Astrocyte (in vitro differentiated cells and primary cell): ENCODE measurements at regions not wholly inside any gene's neighbourhood (a gene's known extent, or its start where the extent isn't known, plus 50 kb on each side); places are given as distances from the start of the nearest gene placed in this dataset.

Source experiments
- DNase-seq: peaks from one replicate; pipeline ENCODE4 v3.0.0-alpha.2; 2010; ENCODE audit warnings: low read depth
- FAIRE-seq: peaks from 2 replicates; lab custom pipeline; 2011; peaks lifted over from hg19 to GRCh38; lab: Jason Lieb, UNC
- H2AFZ ChIP-seq: 2 replicates; pipeline ENCODE4 v1.6.0; 2012; ENCODE audit warnings: low read depth, low read length, inconsistent platforms
- H3K27ac ChIP-seq: 2 replicates; pipeline ENCODE4 v1.5.1; 2011; ENCODE audit warnings: low read depth, low read length, inconsistent platforms
- H3K27me3 ChIP-seq: 2 replicates; pipeline ENCODE4 v1.6.0; 2011; ENCODE audit warnings: low read length, inconsistent platforms; ENCODE audit not compliant: insufficient read depth
- H3K36me3 ChIP-seq: 2 replicates; pipeline ENCODE4 v1.5.1; 2011; ENCODE audit warnings: low read length, inconsistent platforms; ENCODE audit not compliant: insufficient read depth
- H3K4me1 ChIP-seq: 2 replicates; pipeline ENCODE4 v1.5.1; 2011; ENCODE audit warnings: low read length, inconsistent platforms; ENCODE audit not compliant: insufficient read depth
- H3K4me2 ChIP-seq: 2 replicates; pipeline ENCODE4 v1.6.0; 2012; ENCODE audit warnings: low read length, inconsistent platforms
- H3K4me3 ChIP-seq: 2 replicates; pipeline ENCODE4 v1.5.1; 2011; ENCODE audit warnings: low read depth, mild to moderate bottlenecking, low read length, inconsistent platforms; ENCODE audit not compliant: insufficient read depth
- H3K79me2 ChIP-seq: 2 replicates; pipeline ENCODE4 v1.6.0; 2012; ENCODE audit warnings: mild to moderate bottlenecking, low read length, inconsistent platforms; ENCODE audit not compliant: insufficient read depth
- H3K9ac ChIP-seq: 2 replicates; pipeline ENCODE4 v1.6.0; 2012; ENCODE audit warnings: mild to moderate bottlenecking, low read length, inconsistent platforms
- H3K9me3 ChIP-seq: 2 replicates; pipeline ENCODE4 v1.5.1; 2012; ENCODE audit warnings: low read depth, mild to moderate bottlenecking, low read length, inconsistent platforms; ENCODE audit not compliant: insufficient read depth
- H4K20me1 ChIP-seq: 2 replicates; pipeline ENCODE4 v1.6.0; 2012; ENCODE audit warnings: low read length, inconsistent platforms; ENCODE audit not compliant: insufficient read depth
- H3K27ac Mint-ChIP-seq: one replicate; pipeline ENCODE4 v1.8.0; 2021; ENCODE audit warnings: mild to moderate bottlenecking, mixed read lengths; ENCODE audit not compliant: unreplicated experiment
- H3K27me3 Mint-ChIP-seq: one replicate; pipeline ENCODE4 v1.8.0; 2021; ENCODE audit warnings: low read depth, mixed read lengths; ENCODE audit not compliant: unreplicated experiment
- H3K36me3 Mint-ChIP-seq: one replicate; pipeline ENCODE4 v1.8.0; 2021; ENCODE audit warnings: low read depth, mixed read lengths; ENCODE audit not compliant: unreplicated experiment
- H3K4me1 Mint-ChIP-seq: one replicate; pipeline ENCODE4 v1.8.0; 2021; ENCODE audit warnings: low read depth, mixed read lengths; ENCODE audit not compliant: unreplicated experiment
- H3K4me3 Mint-ChIP-seq: one replicate; pipeline ENCODE4 v1.8.0; 2021; ENCODE audit warnings: mild to moderate bottlenecking, moderate library complexity, mixed read lengths; ENCODE audit not compliant: unreplicated experiment
- H3K9me3 Mint-ChIP-seq: one replicate; pipeline ENCODE4 v1.8.0; 2021; ENCODE audit warnings: mild to moderate bottlenecking, mixed read lengths; ENCODE audit not compliant: unreplicated experiment
- EZH2 ChIP-seq: IDR thresholded peaks from 2 replicates; pipeline ENCODE4 v1.6.1; 2012; ENCODE audit warnings: mild to moderate bottlenecking, low read length, inconsistent platforms; ENCODE audit not compliant: insufficient read depth
- TF ChIP-seq, protein P1 (sequence below): IDR thresholded peaks from 2 replicates; pipeline ENCODE4 v1.5.1; 2011; ENCODE audit warnings: low read depth, mild to moderate bottlenecking, inconsistent platforms, low read length, moderate library complexity; ENCODE audit not compliant: insufficient read depth

DNA sequence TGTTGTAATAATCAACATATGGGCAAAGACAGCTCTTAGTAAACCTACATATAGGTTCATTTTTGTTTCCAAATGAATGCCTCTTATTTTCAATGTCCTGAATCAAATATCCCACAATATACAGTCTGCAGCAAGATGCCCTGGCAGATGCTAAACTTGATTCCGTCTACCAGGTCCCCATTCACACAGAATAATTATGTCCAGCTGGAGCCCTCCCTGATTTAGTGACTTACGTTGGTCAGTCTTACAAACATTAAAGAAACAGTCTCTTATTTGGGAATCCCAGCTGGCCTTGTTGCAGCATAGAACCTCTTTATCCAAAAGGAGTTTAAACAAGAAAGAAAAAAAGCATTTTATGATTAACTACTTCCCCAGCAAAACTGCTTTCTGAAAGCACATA lies 82.7 kb upstream of the BMP4 start:
- Histone ChIP-seq H3K4me1 (no peaks in the 10 kb centered on the region), H4K20me1 (no peaks in the 10 kb centered on the region), H3K9ac (no peak overlapping the region), H2AFZ (no peak overlapping the region), H3K36me3 (no peaks in the 10 kb centered on the region), H3K4me3 (no peak overlapping the region), H3K79me2 (no peaks in the 10 kb centered on the region), H3K27ac (no peak overlapping the region), H3K9me3 (no peaks in the 10 kb centered on the region), H3K27me3 (no peaks in the 10 kb centered on the region), H3K4me2 (no peak overlapping the region)
- TF ChIP-seq EZH2 = no peak
- TF ChIP-seq, protein P1, sequence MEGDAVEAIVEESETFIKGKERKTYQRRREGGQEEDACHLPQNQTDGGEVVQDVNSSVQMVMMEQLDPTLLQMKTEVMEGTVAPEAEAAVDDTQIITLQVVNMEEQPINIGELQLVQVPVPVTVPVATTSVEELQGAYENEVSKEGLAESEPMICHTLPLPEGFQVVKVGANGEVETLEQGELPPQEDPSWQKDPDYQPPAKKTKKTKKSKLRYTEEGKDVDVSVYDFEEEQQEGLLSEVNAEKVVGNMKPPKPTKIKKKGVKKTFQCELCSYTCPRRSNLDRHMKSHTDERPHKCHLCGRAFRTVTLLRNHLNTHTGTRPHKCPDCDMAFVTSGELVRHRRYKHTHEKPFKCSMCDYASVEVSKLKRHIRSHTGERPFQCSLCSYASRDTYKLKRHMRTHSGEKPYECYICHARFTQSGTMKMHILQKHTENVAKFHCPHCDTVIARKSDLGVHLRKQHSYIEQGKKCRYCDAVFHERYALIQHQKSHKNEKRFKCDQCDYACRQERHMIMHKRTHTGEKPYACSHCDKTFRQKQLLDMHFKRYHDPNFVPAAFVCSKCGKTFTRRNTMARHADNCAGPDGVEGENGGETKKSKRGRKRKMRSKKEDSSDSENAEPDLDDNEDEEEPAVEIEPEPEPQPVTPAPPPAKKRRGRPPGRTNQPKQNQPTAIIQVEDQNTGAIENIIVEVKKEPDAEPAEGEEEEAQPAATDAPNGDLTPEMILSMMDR = no peak
- H3K36me3 Mint-ChIP-seq = no peaks in the 10 kb centered on the region
- H3K9me3 Mint-ChIP-seq = peaks cover 9% of the 10 kb centered on the region
- no peak for FAIRE-seq
- DNase-seq = no peak
- no peak overlapping the region for H3K27ac Mint-ChIP-seq
- H3K4me3 Mint-ChIP-seq = no peak overlapping the region
- peaks cover 9% of the 10 kb centered on the region for H3K4me1 Mint-ChIP-seq
- no peaks in the 10 kb centered on the region for H3K27me3 Mint-ChIP-seq

DNA sequence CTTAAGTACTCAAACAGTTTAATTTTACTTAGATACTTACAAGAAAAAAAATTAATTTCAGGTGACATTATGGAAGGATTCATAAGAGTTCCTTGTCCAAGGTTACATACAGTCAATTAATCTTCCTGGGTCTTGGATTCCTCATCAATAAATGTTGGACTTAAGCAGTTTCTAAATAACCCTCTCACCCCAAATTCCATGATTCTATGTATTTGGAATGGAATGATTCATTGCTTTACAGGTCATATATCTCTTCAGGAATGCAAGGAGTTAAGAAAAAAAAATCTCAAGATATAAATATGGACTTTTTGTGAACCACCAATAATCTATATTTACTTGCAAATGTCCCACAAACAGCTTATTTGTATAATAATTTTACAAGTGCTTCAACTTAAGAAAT lies 84.2 kb upstream of the BMP4 start:
- Mint-ChIP-seq H3K4me1 (peaks cover 9% of the 10 kb centered on the region), H3K36me3 (no peaks in the 10 kb centered on the region), H3K9me3 (peaks cover 4% of the 10 kb centered on the region), H3K27me3 (no peaks in the 10 kb centered on the region), H3K27ac (no peak overlapping the region), H3K4me3 (no peak overlapping the region)
- no peaks in the 10 kb centered on the region for H3K4me1 ChIP-seq
- TF ChIP-seq, protein P1 = no peak
- TF ChIP-seq EZH2 = no peak
- no peak overlapping the region for H3K4me3 ChIP-seq
- H3K9ac ChIP-seq = no peak overlapping the region
- H4K20me1 ChIP-seq = no peaks in the 10 kb centered on the region
- H2AFZ ChIP-seq = no peak overlapping the region
- peak; percentile 77 for DNase-seq
- peak overlapping the region; percentile 2 for H3K4me2 ChIP-seq
- H3K9me3 ChIP-seq = no peaks in the 10 kb centered on the region
- H3K27me3 ChIP-seq = no peaks in the 10 kb centered on the region
- FAIRE-seq = no peak
- no peak overlapping the region for H3K27ac ChIP-seq
- H3K36me3 ChIP-seq = no peaks in the 10 kb centered on the region
- H3K79me2 ChIP-seq = no peaks in the 10 kb centered on the region

DNA sequence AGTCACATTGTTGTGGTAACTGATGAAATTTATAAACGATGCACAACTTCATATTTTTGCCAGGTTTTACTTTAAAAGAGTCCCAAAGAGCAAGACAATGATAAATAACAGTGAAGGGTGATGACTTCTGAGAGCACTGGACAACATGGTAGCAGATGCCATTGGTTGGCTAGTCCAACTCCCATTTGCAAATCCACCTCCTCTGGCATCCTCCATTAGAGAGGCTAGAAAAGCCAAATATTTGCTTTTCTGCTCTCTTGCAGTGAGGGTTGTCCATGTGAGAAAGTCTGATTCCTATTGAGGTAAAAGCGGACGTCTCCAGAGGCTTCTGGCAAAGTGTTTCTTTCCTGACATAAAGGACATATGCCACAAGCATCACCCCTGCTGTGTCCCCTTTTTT lies 89.6 kb upstream of the BMP4 start:
- Mint-ChIP-seq H3K4me3 (no peak overlapping the region), H3K27me3 (no peaks in the 10 kb centered on the region)

More for the DNA sequence above, 89.6 kb upstream of the BMP4 start:
- H3K79me2 ChIP-seq = no peaks in the 10 kb centered on the region
- no peak overlapping the region for H3K27ac Mint-ChIP-seq
- H3K36me3 Mint-ChIP-seq = no peaks in the 10 kb centered on the region
- H3K9ac ChIP-seq = no peak overlapping the region
- no peaks in the 10 kb centered on the region for H4K20me1 ChIP-seq
- H3K4me2 ChIP-seq = no peak overlapping the region
- H3K9me3 ChIP-seq = no peaks in the 10 kb centered on the region
- no peak for FAIRE-seq
- no peak for DNase-seq
- H3K36me3 ChIP-seq = no peaks in the 10 kb centered on the region
- no peak overlapping the region for H2AFZ ChIP-seq
- H3K27ac ChIP-seq = no peak overlapping the region
- no peaks in the 10 kb centered on the region for H3K27me3 ChIP-seq
- no peaks in the 10 kb centered on the region for H3K4me1 ChIP-seq
- TF ChIP-seq, protein P1 = no peak
- TF ChIP-seq EZH2 = no peak
- H3K4me1 Mint-ChIP-seq = peaks cover 2% of the 10 kb centered on the region
- no peak overlapping the region for H3K4me3 ChIP-seq
- H3K9me3 Mint-ChIP-seq = no peaks in the 10 kb centered on the region
